Caco-2 (cell line): ENCODE measurements at regions not wholly inside any gene's neighbourhood (a gene's known extent, or its start where the extent isn't known, plus 50 kb on each side); places are given as distances from the start of the nearest gene placed in this dataset.

ENCODE experiments used
- BruUV-seq: library from RNA; stranded (reverse); fragments of 400-500 nt; replicated peaks from 2 replicates; lab custom pipeline; 2021; lab: Mats Ljungman, UMichigan
- CTCF ChIA-PET: fragments of 300-600 bp; sonication (Branson Sonifier 250); formaldehyde crosslinking; loops from one replicate; lab custom pipeline; 2022; ENCODE audit warnings: antibody characterized with exemption; lab: Charles Lee
- POLR2A ChIA-PET: fragments of 300-600 bp; sonication (Branson Sonifier 250); formaldehyde crosslinking; loops from one replicate; lab custom pipeline; 2022; ENCODE audit warnings: antibody characterized with exemption; lab: Charles Lee
- DNase-seq, 2 experiments: peaks; one replicate each; pipeline versions ENCODE4 v3.0.0 to v3.0.0-alpha.2; 2020 to 2022
- H3K27me3 ChIP-seq: replicated peaks from 2 replicates; pipeline ENCODE4 v1.6.0; 2011; ENCODE audit warnings: low read length; ENCODE audit not compliant: control insufficient read depth, insufficient read depth
- H3K36me3 ChIP-seq: 2 replicates; pipeline ENCODE4 v1.5.1; 2011; ENCODE audit warnings: low read length; ENCODE audit not compliant: control insufficient read depth, insufficient read depth
- H3K4me1 ChIP-seq: fragments of 250-450 bp; sonication (Bioruptor Pico); 2 replicates; pipeline ENCODE4 v1.5.1; 2020; ENCODE audit warnings: mild to moderate bottlenecking
- H3K4me3 ChIP-seq: 2 replicates; pipeline ENCODE4 v1.5.1; 2011; ENCODE audit warnings: low read depth, mild to moderate bottlenecking, control low read depth, low read length
- H3K9me3 ChIP-seq: fragments of 250-450 bp; sonication (Bioruptor Pico); 2 replicates; pipeline ENCODE4 v1.5.1; 2020; ENCODE audit warnings: mild to moderate bottlenecking, moderate library complexity
- H3K27ac Mint-ChIP-seq: one replicate; pipeline ENCODE4 v1.8.0; 2022; ENCODE audit warnings: mixed read lengths; ENCODE audit not compliant: unreplicated experiment
- H3K27me3 Mint-ChIP-seq: one replicate; pipeline ENCODE4 v1.8.0; 2022; ENCODE audit warnings: mixed read lengths; ENCODE audit not compliant: insufficient read depth, unreplicated experiment
- H3K36me3 Mint-ChIP-seq: one replicate; pipeline ENCODE4 v1.8.0; 2022; ENCODE audit warnings: mild to moderate bottlenecking, mixed read lengths; ENCODE audit not compliant: insufficient read depth, unreplicated experiment
- H3K4me1 Mint-ChIP-seq: one replicate; pipeline ENCODE4 v1.8.0; 2022; ENCODE audit warnings: low read depth, mixed read lengths; ENCODE audit not compliant: unreplicated experiment
- H3K4me3 Mint-ChIP-seq: one replicate; pipeline ENCODE4 v1.8.0; 2022; ENCODE audit warnings: mild to moderate bottlenecking, moderate library complexity, mixed read lengths; ENCODE audit not compliant: unreplicated experiment
- H3K9me3 Mint-ChIP-seq: one replicate; pipeline ENCODE4 v1.8.0; 2022; ENCODE audit warnings: mixed read lengths; ENCODE audit not compliant: unreplicated experiment
- intact Hi-C: fragments of 100-400 bp; cut with micrococcal nuclease; formaldehyde crosslinking; loops from one replicate; pipeline ENCODE4 v1.10.0; 2022; ENCODE audit not compliant: unreplicated experiment
- TF ChIP-seq, protein P1 (sequence below), 2 experiments: fragments of 200-600 bp in 1 of 2; IDR thresholded peaks; 1 replicate in 1 of 2; 2 replicates in 1 of 2; pipeline versions ENCODE4 v1.5.1 to v1.8.0; 2011 to 2022; ENCODE audit warnings: antibody characterized with exemption in 1 of 2, control low read depth in 1 of 2, inconsistent platforms in 1 of 2, low read depth in 1 of 2, low read length in 1 of 2, mild to moderate bottlenecking in 1 of 2, moderate library complexity in 1 of 2; ENCODE audit not compliant: insufficient read depth in 1 of 2, severe bottlenecking in 1 of 2, unreplicated experiment in 1 of 2

DNA sequence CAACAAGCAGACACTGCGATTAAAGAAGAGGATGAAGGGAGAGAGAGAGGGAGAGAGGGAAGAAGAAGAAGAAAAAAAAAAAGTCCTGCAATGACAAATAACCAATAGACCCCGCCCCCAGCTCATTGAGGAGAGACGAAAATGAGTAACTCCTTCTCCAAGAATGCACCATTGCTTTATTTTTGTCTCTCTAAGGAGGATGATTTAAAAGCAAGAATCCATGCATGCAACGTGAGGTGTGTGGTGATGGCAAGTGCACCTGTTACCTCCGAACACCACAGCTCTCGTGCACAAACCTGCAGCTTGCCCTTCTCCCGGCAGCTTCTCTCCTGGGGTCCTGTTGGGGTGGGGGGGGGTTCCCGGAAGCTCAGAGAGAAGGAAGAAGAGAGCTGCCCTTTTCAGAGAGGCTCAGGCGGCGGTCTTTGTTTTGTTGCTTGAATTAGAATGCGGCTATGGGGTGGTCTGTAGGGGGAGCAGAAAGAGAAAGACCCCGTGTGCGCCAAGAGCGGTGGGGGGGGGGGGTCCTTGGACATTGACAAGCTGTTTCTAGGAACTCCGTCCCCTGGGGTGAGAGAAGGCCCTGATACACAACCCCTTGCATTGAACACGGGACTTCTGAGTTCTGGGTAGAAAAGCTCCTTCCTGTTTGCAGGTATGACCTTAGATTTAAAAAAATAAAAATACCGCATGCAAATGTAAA, 100.7 kb downstream of the CRLF2 start:
- Histone ChIP-seq H3K36me3 (no peaks in the 10 kb centered on the region), H3K27me3 (no peaks in the 10 kb centered on the region), H3K4me3 (no peak overlapping the region), H3K9me3 (no peaks in the 10 kb centered on the region; the same call in 1 of the 2 replicates), H3K4me1 (no peaks in the 10 kb centered on the region)
- no peak for DNase-seq
- intact Hi-C loops: no loop called here
- Mint-ChIP-seq H3K27me3 (peaks cover 1% of the 10 kb centered on the region), H3K9me3 (no peaks in the 10 kb centered on the region), H3K36me3 (no peaks in the 10 kb centered on the region), H3K4me3 (no peak overlapping the region), H3K4me1 (no peaks in the 10 kb centered on the region), H3K27ac (no peak overlapping the region)
- POLR2A ChIA-PET: no interaction called here
- TF ChIP-seq, protein P1, sequence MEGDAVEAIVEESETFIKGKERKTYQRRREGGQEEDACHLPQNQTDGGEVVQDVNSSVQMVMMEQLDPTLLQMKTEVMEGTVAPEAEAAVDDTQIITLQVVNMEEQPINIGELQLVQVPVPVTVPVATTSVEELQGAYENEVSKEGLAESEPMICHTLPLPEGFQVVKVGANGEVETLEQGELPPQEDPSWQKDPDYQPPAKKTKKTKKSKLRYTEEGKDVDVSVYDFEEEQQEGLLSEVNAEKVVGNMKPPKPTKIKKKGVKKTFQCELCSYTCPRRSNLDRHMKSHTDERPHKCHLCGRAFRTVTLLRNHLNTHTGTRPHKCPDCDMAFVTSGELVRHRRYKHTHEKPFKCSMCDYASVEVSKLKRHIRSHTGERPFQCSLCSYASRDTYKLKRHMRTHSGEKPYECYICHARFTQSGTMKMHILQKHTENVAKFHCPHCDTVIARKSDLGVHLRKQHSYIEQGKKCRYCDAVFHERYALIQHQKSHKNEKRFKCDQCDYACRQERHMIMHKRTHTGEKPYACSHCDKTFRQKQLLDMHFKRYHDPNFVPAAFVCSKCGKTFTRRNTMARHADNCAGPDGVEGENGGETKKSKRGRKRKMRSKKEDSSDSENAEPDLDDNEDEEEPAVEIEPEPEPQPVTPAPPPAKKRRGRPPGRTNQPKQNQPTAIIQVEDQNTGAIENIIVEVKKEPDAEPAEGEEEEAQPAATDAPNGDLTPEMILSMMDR (IDR thresholded peaks at IDR 0.05; ENCODE audit: insufficient read depth in 1 of 2, low read depth in 1 of 2, low read length in 1 of 2, severe bottlenecking in 1 of 2, unreplicated experiment in 1 of 2): no peak
- CTCF ChIA-PET: no interaction called here
- no TSS peak for BruUV-seq

DNA sequence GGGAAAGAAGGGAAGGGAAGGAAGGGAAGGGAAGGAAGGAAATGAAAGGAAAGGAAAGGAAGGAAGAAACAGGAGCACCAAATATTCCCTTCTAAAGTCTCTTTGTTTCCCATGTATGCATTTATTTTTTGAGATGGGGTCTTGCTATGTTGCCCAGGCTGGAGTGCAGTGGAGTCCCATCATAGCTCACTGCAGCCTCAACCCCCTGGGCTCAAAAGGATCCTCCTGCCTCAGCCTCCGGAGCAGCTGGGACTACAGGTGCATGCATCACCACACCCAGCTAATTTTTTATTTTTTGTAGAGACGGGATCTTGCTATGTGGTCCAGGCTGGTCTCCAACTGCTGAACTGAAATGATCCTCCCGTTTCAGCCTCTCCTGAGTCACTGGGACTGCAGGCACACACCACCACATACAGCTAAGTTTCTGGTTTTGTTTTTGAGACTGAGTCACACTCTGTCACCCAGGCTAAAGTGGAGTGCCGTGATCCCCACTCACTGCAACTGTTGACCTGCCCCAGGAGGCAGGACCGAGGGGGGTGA, 102.8 kb downstream of the CRLF2 start:
- peaks cover 10% of the 10 kb centered on the region for H3K9me3 Mint-ChIP-seq
- no peaks in the 10 kb centered on the region; the same call in 1 of the 2 replicates for H3K9me3 ChIP-seq

DNA sequence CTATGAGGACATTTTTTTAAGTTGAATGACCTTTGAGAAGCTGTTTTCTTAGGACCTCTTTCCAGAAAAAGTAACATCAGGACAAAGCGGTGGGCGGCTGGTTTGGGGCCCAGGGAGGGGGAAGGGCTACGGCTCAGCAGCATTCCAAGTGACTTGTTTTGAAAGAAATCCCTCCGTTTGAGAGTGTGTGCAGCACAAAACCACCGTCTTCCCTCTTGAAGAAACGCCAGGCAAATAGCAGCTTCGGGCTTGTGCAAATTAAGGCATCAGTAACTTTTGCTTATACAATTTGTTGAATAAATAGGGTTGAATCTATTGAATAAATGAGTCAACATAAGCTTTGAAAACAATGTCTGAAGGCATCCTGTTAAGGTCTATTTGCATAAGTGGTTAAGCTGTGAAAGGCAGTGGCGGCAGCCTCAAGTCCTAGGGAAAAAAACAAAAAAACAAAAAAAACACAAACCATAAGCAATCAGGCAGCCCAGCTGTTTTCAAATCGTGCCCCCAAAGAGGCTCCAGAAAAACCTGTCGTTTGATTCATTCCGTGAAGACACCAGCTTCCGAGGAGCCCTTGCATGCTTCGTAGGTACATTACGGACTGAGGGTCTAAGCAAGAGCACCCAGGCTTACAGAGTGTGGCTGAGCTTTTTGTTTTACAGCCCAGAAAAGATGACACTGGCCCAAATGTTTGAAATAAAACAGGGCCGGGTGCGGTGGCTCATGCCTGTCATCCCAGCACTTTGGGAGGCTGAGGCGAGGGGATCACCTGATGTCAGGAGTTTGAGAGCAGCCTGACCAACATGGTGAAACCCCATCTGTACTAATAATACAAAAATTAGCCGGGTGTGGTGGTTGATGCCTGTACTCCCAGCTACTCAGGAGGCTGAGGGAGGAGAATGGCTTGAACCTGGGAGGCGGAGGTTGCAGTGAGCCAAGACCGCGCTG, 103.7 kb downstream of the CRLF2 start:
- H3K36me3 ChIP-seq: no peaks in the 10 kb centered on the region
- H3K27me3 ChIP-seq: no peaks in the 10 kb centered on the region
- Mint-ChIP-seq H3K9me3 (peaks cover 10% of the 10 kb centered on the region), H3K36me3 (no peaks in the 10 kb centered on the region), H3K27ac (no peak overlapping the region), H3K4me1 (no peaks in the 10 kb centered on the region), H3K4me3 (no peak overlapping the region), H3K27me3 (peaks cover 10% of the 10 kb centered on the region)
- intact Hi-C loops: no loop called here
- ChIA-PET POLR2A (no interaction called here), CTCF (no interaction called here)
- DNase-seq: no peak
- BruUV-seq: no TSS peak
- TF ChIP-seq, protein P1 (IDR thresholded peaks at IDR 0.05; ENCODE audit: insufficient read depth in 1 of 2, low read depth in 1 of 2, low read length in 1 of 2, severe bottlenecking in 1 of 2, unreplicated experiment in 1 of 2): no peak
- no peak overlapping the region for H3K4me3 ChIP-seq
- no peaks in the 10 kb centered on the region; the same call in 1 of the 2 replicates for H3K9me3 ChIP-seq
- no peaks in the 10 kb centered on the region for H3K4me1 ChIP-seq

More for the DNA sequence above, 102.8 kb downstream of the CRLF2 start:
- ChIA-PET CTCF (no interaction called here), POLR2A (no interaction called here)
- Mint-ChIP-seq H3K27me3 (peaks cover 10% of the 10 kb centered on the region), H3K27ac (no peak overlapping the region), H3K4me3 (no peak overlapping the region), H3K4me1 (no peaks in the 10 kb centered on the region), H3K36me3 (no peaks in the 10 kb centered on the region)
- H3K4me3 ChIP-seq: no peak overlapping the region
- BruUV-seq: no TSS peak
- TF ChIP-seq, protein P1 (IDR thresholded peaks at IDR 0.05; ENCODE audit: insufficient read depth in 1 of 2, low read depth in 1 of 2, low read length in 1 of 2, severe bottlenecking in 1 of 2, unreplicated experiment in 1 of 2): no peak
- H3K27me3 ChIP-seq: no peaks in the 10 kb centered on the region
- no peak for DNase-seq
- H3K36me3 ChIP-seq: no peaks in the 10 kb centered on the region
- intact Hi-C loops: no loop called here
- no peaks in the 10 kb centered on the region for H3K4me1 ChIP-seq
